Tibial nerve (tissue), 3 donors: ENCODE measurements at regions not wholly inside any gene's neighbourhood (a gene's known extent, or its start where the extent isn't known, plus 50 kb on each side); places are given as distances from the start of the nearest gene placed in this dataset.

Source experiments
- POLR2A ChIP-seq, 2 donors: fragments of 450-650 bp; IDR thresholded peaks; one replicate each; pipeline ENCODE4 v1.6.1; 2017; ENCODE audit warnings: antibody characterized with exemption in 2 of 2, mild to moderate bottlenecking in 2 of 2, moderate library complexity in 2 of 2
- TF ChIP-seq, protein P1 (sequence below), 5 experiments: fragments of 200-600 bp in 3 of 5; fragments of 450-650 bp in 2 of 5; sonication (generic) in 3 of 5; IDR thresholded peaks; one replicate each; pipeline ENCODE4 v1.5.1; 2016 to 2019; ENCODE audit warnings: antibody characterized with exemption in 5 of 5, mild to moderate bottlenecking in 3 of 5, moderate library complexity in 2 of 5

DNA sequence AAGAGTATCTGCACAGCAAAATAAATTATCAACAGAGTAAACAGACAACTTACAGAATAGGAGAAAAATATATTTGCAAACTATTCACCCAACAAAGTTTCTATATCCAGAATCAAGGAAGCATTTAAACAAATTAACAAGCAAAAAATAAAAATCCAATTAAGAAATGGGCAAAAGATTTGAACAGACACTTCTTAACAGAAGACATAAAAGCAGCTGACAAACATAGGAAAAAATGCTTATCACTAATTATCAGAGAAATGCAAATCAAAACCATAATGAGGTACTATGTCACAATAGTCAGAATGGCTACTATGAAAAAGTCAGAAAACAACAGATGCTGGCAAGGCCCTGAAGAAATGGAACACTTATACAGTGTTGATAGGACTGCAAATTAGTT lies 434.2 kb upstream of the ADGRB3 start:
- TF ChIP-seq, protein P1, sequence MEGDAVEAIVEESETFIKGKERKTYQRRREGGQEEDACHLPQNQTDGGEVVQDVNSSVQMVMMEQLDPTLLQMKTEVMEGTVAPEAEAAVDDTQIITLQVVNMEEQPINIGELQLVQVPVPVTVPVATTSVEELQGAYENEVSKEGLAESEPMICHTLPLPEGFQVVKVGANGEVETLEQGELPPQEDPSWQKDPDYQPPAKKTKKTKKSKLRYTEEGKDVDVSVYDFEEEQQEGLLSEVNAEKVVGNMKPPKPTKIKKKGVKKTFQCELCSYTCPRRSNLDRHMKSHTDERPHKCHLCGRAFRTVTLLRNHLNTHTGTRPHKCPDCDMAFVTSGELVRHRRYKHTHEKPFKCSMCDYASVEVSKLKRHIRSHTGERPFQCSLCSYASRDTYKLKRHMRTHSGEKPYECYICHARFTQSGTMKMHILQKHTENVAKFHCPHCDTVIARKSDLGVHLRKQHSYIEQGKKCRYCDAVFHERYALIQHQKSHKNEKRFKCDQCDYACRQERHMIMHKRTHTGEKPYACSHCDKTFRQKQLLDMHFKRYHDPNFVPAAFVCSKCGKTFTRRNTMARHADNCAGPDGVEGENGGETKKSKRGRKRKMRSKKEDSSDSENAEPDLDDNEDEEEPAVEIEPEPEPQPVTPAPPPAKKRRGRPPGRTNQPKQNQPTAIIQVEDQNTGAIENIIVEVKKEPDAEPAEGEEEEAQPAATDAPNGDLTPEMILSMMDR (IDR thresholded peaks at IDR 0.05) = no peak
- TF ChIP-seq POLR2A (IDR thresholded peaks at IDR 0.05) = no peak
